ENCODE measurements at regions not wholly inside any gene's neighbourhood (a gene's known extent, or its start where the extent isn't known, plus 50 kb on each side); places are given as distances from the start of the nearest gene placed in this dataset.

- no peak overlapping the region for H3K4me3 ChIP-seq (replicated peaks; ENCODE audit: insufficient read depth, low read length)
- H3K27me3 ChIP-seq (ENCODE audit: insufficient read depth, poor library complexity, severe bottlenecking), result no peaks in the 10 kb centered on the region
- no peak for DNase-seq (ENCODE audit: low read depth in 1 of 2, low spot score in 1 of 2)
- no peak for TF ChIP-seq POLR2AphosphoS5 (IDR thresholded peaks at IDR 0.05; ENCODE audit: low read depth)
- no peak for TF ChIP-seq REST (IDR thresholded peaks at IDR 0.05; ENCODE audit: insufficient replicate concordance, low read depth)
- no peak for TF ChIP-seq GABPA (IDR thresholded peaks at IDR 0.05; ENCODE audit: low read depth)
- TF ChIP-seq, protein P1, sequence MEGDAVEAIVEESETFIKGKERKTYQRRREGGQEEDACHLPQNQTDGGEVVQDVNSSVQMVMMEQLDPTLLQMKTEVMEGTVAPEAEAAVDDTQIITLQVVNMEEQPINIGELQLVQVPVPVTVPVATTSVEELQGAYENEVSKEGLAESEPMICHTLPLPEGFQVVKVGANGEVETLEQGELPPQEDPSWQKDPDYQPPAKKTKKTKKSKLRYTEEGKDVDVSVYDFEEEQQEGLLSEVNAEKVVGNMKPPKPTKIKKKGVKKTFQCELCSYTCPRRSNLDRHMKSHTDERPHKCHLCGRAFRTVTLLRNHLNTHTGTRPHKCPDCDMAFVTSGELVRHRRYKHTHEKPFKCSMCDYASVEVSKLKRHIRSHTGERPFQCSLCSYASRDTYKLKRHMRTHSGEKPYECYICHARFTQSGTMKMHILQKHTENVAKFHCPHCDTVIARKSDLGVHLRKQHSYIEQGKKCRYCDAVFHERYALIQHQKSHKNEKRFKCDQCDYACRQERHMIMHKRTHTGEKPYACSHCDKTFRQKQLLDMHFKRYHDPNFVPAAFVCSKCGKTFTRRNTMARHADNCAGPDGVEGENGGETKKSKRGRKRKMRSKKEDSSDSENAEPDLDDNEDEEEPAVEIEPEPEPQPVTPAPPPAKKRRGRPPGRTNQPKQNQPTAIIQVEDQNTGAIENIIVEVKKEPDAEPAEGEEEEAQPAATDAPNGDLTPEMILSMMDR (IDR thresholded peaks at IDR 0.05; ENCODE audit: insufficient read depth, low read length), result no peak
- TF ChIP-seq SPI1 (IDR thresholded peaks at IDR 0.05; ENCODE audit: borderline replicate concordance, low read depth), result no peak
- no peak overlapping the region for H3K27ac ChIP-seq (replicated peaks)
Observed at GRCh38 chr4:20046179-20046578, 205.5 kb upstream of the SLIT2 start.

- no peak overlapping the region for H3K4me3 ChIP-seq (replicated peaks; ENCODE audit: insufficient read depth, low read length)
- H3K27ac ChIP-seq (replicated peaks), result no peak overlapping the region
- no peak for DNase-seq (ENCODE audit: low read depth in 1 of 2, low spot score in 1 of 2)
- TF ChIP-seq, protein P1 (IDR thresholded peaks at IDR 0.05; ENCODE audit: insufficient read depth, low read length), result no peak
- TF ChIP-seq SPI1 (IDR thresholded peaks at IDR 0.05; ENCODE audit: borderline replicate concordance, low read depth) (no peak), POLR2AphosphoS5 (IDR thresholded peaks at IDR 0.05; ENCODE audit: low read depth) (no peak), GABPA (IDR thresholded peaks at IDR 0.05; ENCODE audit: low read depth) (no peak), REST (IDR thresholded peaks at IDR 0.05; ENCODE audit: insufficient replicate concordance, low read depth) (no peak)
- no peaks in the 10 kb centered on the region for H3K27me3 ChIP-seq (ENCODE audit: insufficient read depth, poor library complexity, severe bottlenecking)
Observed at GRCh38 chr4:20044966-20045365, 206.7 kb upstream of the SLIT2 start.

DNA sequence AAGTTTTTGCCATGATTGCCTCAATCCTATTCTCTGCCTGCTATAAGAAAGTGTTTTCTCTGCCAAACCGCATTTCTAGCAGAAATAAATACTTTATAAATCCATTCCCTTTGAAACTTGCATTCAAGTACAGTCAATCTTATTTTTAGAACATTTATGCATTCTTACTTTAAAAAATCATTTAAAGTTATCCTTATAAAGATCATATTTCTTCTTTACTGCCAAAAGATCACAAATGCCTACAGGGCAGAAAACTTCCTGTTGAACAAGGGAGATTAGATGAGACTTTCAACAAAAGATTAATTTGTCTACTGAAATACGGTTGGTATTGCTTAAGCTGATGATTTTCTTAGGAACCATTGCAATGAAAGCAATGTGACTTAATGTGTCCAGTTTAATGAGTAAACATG lies 207.2 kb upstream of the SLIT2 start:
- Histone ChIP-seq H3K27ac (replicated peaks) (no peak overlapping the region), H3K4me3 (replicated peaks; ENCODE audit: insufficient read depth, low read length) (no peak overlapping the region), H3K27me3 (ENCODE audit: insufficient read depth, poor library complexity, severe bottlenecking) (no peaks in the 10 kb centered on the region)
- TF ChIP-seq GABPA (IDR thresholded peaks at IDR 0.05; ENCODE audit: low read depth), result no peak
- TF ChIP-seq REST (IDR thresholded peaks at IDR 0.05; ENCODE audit: insufficient replicate concordance, low read depth), result no peak
- no peak for TF ChIP-seq POLR2AphosphoS5 (IDR thresholded peaks at IDR 0.05; ENCODE audit: low read depth)
- TF ChIP-seq, protein P1 (IDR thresholded peaks at IDR 0.05; ENCODE audit: insufficient read depth, low read length), result no peak
- TF ChIP-seq SPI1 (IDR thresholded peaks at IDR 0.05; ENCODE audit: borderline replicate concordance, low read depth), result no peak
- no peak for DNase-seq (ENCODE audit: low read depth in 1 of 2, low spot score in 1 of 2)

Measured in HL-60 (cell line).